ENCODE measurements at regions not wholly inside any gene's neighbourhood (a gene's known extent, or its start where the extent isn't known, plus 50 kb on each side); places are given as distances from the start of the nearest gene placed in this dataset.

GRCh38 chr12:30874455-30875321 is 51.9 kb upstream of the TSPAN11 start:
- DNase-seq = no peak

- DNase-seq = no peak
These were observed 55.9 kb upstream of the TSPAN11 start for GRCh38 chr12:30870491-30871265.

- no peak for DNase-seq
These were observed 59.1 kb upstream of the TSPAN11 start for GRCh38 chr12:30867415-30867814.

DNA sequence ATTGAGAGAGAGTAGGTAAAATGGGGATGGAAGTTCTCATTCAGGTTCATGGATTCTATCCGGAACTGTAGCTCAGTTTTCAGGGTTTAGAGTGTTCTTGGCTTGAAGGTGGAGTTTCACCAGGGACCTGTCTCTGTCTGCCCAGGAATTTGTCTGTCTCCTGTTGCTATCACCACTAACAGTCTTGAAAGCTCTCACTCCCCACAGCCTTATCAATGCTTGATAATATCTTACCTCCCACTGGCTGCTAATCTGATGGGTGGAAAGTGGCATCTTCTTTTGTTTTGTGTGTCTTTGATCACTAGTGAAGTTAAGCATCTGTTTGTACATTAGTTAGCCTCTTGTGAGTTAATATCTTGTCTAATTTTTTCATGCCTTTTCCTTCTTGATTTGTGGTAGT is 60.3 kb upstream of the TSPAN11 start:
- DNase-seq = no peak

- no peak for DNase-seq
These were observed 62.7 kb upstream of the TSPAN11 start for GRCh38 chr12:30863839-30864238.

DNA sequence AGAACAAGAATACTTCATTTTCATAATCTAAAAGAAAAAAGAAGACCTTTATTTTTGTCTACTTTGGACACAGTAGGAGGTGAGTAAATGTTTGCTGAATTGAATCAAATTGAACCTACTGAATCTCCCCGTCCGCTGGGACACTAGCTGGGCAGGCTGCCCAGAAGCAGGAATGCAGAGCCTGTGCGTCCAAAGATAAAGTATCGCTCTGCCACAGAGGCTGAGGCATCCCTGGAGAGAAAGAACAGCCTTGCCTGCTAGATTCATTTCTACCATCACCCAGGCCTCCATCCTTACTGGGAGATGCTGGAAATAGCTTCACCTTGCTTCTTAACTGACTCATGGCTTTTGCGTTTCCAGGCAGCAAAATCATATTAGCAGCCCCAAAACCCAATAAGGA is 64.1 kb upstream of the TSPAN11 start:
- no peak for DNase-seq

DNA sequence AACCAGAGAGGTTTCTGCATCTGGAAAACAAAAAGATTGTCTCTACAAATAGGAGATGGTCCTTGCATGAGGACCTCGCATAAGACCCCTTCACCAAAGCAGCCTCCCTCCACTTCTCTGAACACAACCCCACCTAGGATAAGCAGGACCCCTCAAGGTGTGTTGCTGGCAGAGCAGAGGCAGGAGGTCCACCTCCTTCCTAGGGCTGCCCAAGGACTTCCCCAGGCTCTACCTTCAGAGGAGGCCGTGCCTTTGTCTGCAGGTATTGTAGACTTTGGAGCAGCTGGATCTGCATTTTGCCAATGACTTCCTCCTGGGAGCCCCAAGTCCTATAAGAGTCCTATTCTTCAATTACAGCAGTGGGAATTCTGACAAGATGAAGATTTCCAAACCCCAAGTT is 67.3 kb upstream of the TSPAN11 start:
- no peak for DNase-seq

DNA sequence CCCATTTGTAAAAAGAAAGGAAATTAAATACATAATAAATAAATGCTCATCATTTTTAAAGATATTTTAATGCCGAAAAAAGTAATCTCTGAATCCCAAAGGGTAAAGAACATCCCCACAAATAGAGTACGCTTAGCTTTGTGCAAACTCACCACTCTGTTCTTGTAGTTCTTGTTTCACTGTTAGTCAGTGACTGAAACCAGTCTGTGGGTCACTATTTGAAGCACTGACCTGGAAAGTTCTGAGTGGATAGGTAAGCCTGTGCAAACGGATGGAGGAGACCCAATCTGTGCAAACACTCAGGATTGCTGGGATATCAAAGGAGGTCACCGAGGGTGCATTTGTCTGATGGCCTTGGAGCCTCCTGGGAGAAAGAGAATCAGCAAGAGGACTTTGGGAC is 68.1 kb upstream of the TSPAN11 start:
- DNase-seq = no peak

GRCh38 chr12:30853561-30854133 is 72.9 kb upstream of the TSPAN11 start:
- DNase-seq = no peak

- no peak for DNase-seq
These were observed 75.9 kb upstream of the TSPAN11 start for GRCh38 chr12:30850684-30851083.

DNA sequence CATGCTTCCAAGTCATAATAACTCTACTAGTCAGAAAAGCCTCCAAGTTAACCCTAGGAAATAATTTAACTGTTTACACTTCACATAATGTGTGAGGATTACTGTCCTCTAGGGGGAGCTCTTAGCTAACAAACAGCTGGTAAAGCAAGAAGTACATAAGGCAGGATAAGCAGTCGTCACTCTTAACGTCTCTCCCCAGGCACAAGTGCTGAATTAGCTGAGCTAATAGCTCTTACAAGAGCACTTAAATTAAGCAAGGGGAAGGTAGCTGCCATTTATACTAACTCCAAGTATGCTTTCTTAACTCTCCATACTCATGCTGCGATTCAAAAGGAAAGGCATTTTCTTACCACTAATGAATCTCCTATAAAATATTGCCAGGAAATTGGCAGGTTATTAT is 79.3 kb upstream of the TSPAN11 start:
- peak; percentile 28 for DNase-seq

GRCh38 chr12:30846776-30847175 is 79.8 kb upstream of the TSPAN11 start:
- no peak for DNase-seq

- no peak for DNase-seq
These were observed 80.9 kb upstream of the TSPAN11 start for GRCh38 chr12:30845676-30846075.

DNA sequence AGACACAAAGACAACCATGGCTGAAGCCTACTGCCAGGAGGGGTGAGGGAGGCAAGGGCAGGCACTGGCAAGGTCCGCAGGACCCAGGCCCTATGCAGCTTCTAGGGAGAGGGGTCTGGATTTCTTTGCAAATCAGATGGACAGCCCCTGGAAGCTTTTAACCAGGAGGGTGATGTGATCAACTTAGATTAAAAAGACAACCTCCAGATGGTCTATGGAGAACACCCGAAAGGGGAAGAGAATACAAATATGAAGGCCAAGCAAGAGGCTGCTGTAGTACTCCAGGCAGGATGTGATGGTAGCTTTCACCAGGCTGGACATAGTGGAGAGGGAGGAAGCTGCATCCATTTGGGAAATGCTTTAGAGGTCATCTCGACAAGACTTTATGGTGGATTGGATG is 83.3 kb upstream of the TSPAN11 start:
- no peak for DNase-seq

- DNase-seq = no peak
These were observed 85.8 kb upstream of the TSPAN11 start for GRCh38 chr12:30840715-30841114.

- DNase-seq = no peak
These were observed 85.0 kb upstream of the CAPRIN2 start for GRCh38 chr12:30839643-30840220.

DNA sequence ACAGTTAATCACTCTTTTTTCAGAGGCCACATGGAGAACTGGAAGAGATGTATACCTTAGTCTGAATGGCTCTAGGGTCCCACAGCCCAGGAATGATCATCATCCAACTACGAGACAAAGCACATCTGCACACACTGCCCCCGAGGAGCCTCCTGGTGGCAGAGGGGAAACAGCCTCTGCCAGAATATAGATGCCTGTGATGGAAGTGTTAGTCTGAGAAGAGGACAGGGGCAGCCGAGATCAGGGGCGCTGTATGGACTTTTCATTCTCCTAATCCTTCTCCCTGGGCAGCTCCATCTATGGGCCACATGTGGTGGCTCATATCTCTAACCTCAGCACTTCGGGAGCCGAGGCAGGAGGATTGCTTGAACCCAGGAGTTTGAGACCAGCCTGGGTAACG is 82.8 kb upstream of the CAPRIN2 start:
- DNase-seq = no peak

- DNase-seq = no peak
These were observed 82.1 kb upstream of the CAPRIN2 start for GRCh38 chr12:30836656-30837445.

DNA sequence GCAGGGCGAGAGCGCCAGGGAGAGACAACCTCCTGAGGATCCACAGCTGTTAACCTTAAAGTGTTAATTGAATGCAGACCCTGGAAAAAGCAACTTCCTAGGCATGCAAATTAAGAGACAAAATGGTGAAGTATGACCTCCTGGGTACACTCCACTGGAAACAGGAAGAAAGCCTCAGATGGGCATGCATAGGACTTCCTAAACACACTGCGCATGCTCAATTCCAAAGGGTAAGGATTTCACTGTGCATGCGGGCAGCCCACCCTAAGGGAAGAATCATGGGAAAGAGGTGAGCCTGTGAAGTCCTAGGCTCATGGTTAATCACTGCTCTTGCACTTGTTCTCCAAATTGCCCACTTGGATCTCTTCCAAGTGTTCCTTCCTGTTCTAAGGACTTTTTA is 80.5 kb upstream of the CAPRIN2 start:
- DNase-seq = no peak

DNA sequence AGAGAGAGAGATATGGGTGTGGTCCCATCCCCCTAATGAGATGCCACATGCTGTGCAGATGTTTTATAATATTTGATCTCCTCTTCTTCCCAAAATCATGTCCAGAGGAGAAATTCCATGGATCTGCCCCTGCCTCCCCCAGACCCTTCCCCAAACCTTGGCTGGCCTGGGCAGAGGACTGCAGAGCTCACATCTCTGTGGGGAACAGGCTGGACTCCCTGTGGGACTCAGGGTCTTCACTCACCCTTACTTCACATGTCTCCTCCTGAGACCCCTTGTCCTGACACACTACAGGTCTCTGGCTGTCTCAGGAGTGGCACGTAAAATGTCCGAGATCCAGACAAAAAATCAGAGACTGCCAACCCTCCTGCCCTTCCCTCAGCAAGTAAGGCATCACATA is 76.0 kb upstream of the CAPRIN2 start:
- no peak for DNase-seq

GRCh38 chr12:30829876-30830275 is 75.1 kb upstream of the CAPRIN2 start:
- DNase-seq = no peak

- no peak for DNase-seq
These were observed 73.9 kb upstream of the CAPRIN2 start for GRCh38 chr12:30828686-30829085.

All from CD4-positive, alpha-beta T cell treated with Interleukin-17A for 4 hours (primary cell).